Suprapubic skin (tissue), 4 donors: ENCODE measurements at regions not wholly inside any gene's neighbourhood (a gene's known extent, or its start where the extent isn't known, plus 50 kb on each side); places are given as distances from the start of the nearest gene placed in this dataset.

ENCODE experiments used
- CTCF ChIP-seq, 2 donors: fragments of 200-600 bp in 1 of 2; fragments of 450-650 bp in 1 of 2; sonication (generic) in 1 of 2; IDR thresholded peaks; one replicate each; pipeline ENCODE4 v1.5.1; 2016 to 2019; ENCODE audit warnings: antibody characterized with exemption in 2 of 2, mild to moderate bottlenecking in 1 of 2, moderate library complexity in 1 of 2
- EP300 ChIP-seq: sonication (generic); formaldehyde crosslinking; IDR thresholded peaks from one replicate; pipeline ENCODE4 v1.6.1; 2017; ENCODE audit warnings: antibody characterized with exemption
- POLR2A ChIP-seq, 2 donors: fragments of 450-650 bp; IDR thresholded peaks; one replicate each; pipeline ENCODE4 v1.6.1; 2017; ENCODE audit warnings: antibody characterized with exemption in 2 of 2, mild to moderate bottlenecking in 2 of 2, moderate library complexity in 2 of 2
- POLR2AphosphoS5 ChIP-seq, 3 donors: sonication (generic); formaldehyde crosslinking; IDR thresholded peaks; one replicate each; pipeline ENCODE4 v1.6.1; 2017; ENCODE audit warnings: antibody characterized with exemption in 3 of 3

GRCh38 chr11:70522309-70522592, 123.9 kb downstream of the CTTN start:
- TF ChIP-seq CTCF (IDR thresholded peaks at IDR 0.05) (no peak), POLR2AphosphoS5 (IDR thresholded peaks at IDR 0.05) (no peak), POLR2A (IDR thresholded peaks at IDR 0.05) (no peak), EP300 (no peak)
